Left hindlimb (tissue), 1 donor: ENCODE measurements at regions not wholly inside any gene's neighbourhood (a gene's known extent, or its start where the extent isn't known, plus 50 kb on each side); places are given as distances from the start of the nearest gene placed in this dataset.
"Not testable (repeated sequence)": the region's sequence is repeated elsewhere in the genome, so short reads cannot be mapped to it uniquely, and the experiment has no call there.

Experiments
- DNase-seq: peaks from one replicate; pipeline ENCODE4 v3.0.0-alpha.2; 2018

DNA sequence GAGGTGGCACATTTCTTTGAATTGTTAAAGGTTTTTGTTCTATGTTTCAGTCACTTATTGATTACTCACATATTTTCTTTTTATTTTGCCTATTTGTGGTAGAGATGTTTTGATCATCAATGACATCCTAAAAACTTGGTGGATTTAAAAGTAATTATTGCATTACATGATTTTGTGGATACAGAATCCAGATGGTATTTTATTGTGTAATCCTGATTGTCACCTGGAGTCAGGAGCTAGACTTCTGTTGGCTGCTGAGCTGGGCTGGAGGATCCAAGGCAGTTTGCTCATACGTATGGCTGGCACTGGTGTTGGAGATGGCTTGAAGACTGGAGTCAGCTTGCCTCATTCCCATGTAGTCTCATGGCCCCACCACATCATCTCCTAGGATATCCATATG is 1009.6 kb upstream of the PCDH7 start:
- DNase-seq = no peak

DNA sequence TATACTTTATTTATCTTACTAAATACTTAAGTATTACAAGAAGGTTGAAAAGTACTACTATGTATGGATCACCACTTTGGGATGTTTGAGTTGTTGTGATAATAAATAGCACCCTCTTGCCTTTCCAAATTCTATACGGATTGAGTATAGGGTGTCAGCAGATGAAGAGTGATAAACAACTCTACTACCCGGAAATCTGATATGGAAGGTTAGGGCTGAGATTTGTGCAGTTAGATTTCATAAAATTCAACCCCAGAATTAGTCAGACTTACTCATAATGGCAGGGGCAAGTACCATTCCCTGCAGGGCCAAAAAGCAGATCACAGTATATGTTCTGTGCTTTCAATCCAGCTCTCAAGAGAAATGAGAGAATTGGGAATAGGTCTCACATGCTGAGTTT is 1008.9 kb upstream of the PCDH7 start:
- DNase-seq = no peak

DNA sequence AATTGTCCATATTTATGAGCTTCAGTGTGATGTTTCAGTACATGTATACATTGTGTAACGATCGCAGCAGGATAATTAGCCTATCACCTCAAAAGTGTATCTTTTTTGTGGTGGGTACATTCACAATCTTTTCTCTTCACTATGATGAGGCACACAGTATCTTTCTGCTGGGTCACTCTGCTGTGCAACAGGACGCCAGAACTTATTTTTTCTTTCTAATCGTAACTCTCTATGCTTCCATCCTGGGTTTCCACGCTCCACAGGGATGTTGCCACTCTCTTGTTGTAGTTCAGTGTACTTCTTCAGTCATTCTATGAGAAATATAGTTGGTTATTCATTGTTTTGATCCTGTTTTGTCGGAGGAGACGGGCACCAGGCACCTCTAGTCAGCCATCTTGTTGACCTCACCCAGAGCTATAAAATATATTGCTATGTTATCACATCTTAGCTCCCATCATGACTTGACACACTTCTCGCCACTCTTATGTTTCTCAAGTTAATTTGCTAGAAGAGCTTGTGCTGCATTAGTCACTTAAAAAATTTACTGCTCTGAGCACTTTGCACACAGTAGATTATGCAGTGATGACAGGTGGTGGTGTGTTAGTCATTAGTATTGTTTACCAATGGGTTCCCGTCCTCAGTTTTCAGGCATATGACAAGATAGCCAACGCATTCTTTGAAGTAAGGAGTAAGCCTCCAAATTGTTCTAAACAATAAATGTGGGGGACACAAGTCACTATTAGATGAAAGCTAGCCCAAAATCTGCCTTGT is 1002.7 kb upstream of the PCDH7 start:
- no peak for DNase-seq

DNA sequence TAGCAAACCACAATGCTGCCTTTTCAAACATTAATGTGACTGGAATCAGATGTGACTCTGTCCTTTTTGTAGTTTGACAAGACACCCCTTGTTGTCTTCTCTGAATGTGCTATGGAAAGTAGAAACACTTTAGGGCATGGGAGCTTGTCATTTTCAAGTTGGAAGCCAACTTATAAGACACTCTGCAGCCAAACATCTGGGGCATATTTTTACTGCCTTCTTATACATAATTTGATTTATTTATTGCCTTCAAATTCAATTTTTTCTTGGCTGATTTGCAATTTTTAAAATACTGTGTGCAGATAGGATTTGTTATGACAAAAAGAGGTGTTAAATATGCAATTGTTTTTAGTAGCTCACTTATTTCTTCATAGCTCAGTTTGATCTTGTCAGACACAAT is 1002.0 kb upstream of the PCDH7 start:
- DNase-seq = no peak

DNA sequence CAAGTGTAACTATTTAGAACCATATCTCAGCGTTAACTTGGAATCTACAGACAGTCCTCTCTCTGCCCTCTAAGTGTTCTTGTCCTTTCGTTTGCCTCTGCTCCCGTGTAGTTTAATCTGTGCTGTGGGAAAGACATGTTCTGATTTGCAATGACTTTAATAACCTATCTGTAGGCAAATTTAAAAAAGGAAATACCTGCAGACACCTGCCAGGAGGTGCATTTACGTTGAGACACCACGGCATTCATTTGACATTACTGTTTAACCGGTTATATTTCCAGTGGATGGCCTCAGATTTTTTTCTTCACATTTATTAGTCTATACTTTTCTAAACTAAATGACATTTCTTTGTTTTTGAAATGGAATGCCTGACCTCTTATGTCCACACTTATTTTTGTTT is 997.9 kb upstream of the PCDH7 start:
- no peak for DNase-seq

DNA sequence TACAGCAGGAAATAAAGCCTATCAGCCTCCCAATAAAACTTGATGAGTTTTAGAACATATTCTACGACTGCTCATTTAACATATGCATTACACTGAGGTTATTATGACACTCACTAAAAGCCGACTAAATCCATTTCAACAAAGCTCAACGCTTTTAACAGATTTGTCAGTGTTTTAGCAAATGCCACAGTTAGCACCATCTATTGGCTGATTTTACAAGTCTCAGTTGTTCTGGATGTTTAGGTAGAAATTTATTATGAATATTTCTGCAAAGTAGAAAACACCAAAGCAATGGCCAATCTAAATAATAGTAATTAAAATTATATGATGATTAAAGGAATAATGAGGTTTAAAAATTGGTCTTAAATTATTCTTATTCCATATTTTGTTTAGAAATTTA is 993.2 kb upstream of the PCDH7 start:
- no peak for DNase-seq

DNA sequence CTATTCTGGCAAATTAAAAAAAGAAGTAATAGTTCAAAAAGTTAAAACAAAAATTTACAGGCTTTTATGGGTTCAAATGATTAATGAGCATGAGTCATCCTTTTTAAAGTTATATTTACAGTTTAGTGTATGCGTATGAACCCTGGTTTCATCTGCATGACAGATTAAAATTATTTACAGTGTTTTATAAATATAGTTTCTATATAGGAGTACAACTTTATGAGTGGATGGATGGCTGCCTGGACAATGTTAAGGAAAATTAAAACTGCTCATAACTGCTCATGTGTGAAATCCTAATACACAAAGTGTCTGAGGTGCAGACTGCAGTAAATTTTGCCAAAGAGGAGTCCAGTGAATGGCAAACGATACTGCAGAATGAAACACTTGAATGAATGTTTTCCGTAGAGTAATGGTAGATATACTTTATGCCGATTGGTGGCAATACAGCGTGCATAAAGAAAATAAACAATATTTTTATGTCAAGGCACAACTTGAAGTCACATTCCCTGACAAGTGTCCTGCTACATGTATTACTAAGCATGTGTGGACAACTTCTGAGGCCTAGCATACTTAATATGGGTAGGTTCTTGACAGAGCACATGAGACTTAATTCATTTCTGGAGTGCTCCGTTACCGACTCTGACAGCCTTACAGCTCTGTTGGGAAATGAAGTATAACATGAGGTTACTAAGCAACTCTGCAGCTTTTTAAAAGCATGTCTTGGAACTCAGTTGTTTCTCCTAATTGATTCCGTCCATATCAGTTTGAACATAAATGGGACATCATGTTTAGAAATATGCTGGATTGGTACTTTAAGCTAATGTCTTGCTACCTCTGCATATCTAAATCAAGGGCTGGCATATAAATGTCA is 985.6 kb upstream of the PCDH7 start:
- no peak for DNase-seq

DNA sequence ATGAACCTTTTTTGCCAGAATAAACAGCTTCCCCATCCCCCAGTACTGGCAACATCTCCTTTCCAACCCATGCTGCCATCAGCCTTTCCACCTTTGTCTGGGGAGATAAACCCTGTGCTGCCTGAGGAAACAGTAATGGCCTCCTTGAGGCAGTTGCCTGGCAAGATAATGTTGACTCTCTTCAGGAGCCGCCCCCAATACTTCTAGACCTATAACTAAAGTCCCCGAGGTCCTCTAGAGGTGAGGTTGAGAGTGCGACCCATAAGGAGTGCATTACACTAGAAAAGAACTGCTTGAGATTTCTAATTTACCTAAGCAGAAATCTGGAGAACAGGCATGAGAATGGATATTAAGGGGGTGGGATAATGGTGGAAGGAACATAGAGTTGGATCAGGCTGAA is 963.2 kb upstream of the PCDH7 start:
- no peak for DNase-seq

DNA sequence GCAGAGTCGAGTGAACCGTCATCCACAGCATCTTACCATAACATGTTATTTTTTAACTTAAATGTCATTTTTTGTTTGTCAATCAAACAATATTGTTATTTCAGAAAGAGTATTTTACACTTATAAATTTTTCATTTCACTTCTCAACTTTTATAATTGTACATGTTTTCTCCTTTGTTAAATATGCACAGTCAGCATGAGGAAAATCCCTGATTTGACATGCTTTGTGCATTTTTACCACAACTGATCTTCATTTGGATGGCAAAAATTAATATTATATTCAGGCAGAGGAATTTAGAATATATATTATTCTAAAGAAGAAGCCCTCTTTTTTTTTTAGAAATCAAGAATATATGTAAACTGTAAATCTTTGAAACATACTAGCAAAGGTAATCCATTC is 958.0 kb upstream of the PCDH7 start:
- no peak for DNase-seq

DNA sequence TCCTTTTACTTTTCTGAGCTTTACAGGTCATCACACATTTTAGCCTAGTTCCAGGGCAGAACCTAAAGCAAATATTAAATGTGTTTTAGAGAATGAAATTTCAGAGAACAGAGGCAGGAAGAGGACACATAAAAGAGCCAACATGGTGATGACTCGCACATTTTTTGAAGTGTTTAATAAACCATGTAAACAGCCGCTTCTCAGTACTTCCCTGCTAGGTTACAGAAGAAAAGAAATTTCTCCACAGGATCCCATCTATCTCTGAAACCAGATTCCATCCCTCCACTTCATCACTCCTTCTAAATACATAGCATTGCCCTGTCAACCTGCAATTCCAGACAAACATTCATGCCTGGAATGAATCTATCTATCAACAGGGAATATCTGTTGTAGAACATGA is 949.5 kb upstream of the PCDH7 start:
- DNase-seq = no peak

DNA sequence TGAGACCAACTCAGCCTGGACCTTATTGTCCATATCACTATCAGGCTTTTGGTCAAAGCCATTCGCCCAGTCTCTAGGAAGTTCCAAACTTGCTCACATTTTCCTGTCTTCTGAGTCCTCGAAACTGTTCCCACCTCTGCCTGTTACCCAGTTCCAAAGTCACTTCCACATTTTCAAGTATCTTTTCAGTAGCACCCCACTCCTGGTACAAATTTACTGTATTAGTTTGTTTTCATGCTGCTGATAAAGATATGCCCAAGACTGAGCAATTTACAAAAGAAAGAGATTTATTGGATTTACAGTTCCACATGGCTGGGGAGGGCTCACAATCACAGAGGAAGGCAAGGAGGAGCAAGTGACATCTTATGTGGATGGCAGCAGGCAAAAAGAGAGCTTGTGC is 932.0 kb upstream of the PCDH7 start:
- DNase-seq = not testable (repeated sequence)

DNA sequence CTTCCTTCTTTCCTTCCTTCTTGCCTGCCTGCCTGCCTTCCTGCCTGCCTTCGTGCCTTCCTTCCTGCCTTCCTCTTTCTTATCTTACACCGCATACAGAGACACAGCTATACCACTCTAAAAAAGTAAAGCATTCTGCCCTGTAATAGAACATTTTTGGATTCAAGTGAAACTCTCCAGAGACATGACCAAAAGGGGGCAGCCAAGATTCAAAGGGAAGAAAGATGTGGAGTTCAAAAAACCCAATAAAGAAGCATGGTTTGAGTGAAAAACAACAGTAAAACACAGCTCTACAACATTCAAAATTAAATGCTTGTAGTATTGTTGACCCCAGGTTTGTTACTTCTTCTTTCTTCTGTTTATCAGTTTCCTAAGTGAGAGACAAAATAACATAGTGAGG is 914.9 kb upstream of the PCDH7 start:
- DNase-seq = no peak

DNA sequence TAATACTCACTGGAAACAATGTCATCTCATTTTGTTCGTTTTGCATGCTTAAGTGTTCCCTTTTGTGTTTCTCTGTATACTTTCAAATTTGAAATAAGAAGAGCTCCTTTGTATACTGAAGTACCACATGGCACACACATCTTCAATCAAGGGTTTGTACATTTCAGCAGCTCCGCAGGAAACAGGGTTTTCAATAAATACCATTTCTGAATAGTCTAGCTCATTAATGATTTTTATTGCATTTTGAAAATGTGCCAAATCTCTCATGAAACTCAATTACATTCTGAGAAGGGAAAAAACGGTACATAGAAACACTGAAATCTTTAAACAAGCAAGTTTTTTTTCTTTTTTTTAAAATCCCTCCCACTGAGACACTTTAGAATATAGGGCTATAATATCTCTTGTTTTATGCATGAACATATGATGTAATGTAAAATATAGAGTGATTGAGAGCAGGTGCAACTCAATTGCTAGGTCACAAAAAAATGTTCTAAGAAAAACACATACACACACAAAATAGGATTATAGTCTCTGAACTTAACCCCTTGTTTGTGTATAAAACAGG is 914.2 kb upstream of the PCDH7 start:
- DNase-seq = no peak

DNA sequence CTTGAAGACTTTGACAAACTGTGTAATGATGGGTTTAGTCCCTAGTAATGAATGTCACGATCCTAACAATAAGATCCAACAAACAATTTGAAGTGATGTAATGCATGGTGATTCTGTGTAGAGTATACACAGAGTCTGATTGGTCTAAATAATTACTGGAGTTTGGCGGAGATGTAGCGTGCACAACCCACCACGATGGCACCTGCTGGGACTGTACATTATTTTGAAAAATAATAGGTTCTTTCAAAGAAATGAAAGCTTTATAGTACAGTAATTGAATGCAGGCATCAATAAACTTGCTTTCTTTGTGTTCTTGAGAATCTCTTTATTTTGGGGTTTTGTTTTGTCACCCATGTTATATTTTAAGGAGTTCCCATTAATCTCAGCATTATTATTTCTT is 902.2 kb upstream of the PCDH7 start:
- DNase-seq = no peak

DNA sequence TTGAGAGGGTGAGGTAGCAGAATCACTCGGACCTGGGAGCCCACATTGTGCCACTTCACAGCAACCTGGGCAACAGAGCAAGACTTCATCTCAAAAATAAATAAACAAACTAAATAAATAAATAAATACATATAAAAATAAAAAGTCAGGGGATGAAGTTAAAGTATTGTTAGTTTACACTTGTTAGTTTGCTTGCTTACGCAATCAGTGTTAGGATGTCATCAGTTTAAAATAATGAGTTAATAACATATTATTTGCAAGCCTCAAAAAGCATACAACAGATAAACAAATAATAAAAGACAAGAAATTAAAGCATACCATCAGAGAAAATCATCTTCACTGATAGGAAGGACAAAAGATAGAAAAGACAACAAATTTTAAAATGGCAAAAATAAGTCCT is 891.1 kb upstream of the PCDH7 start:
- no peak for DNase-seq

DNA sequence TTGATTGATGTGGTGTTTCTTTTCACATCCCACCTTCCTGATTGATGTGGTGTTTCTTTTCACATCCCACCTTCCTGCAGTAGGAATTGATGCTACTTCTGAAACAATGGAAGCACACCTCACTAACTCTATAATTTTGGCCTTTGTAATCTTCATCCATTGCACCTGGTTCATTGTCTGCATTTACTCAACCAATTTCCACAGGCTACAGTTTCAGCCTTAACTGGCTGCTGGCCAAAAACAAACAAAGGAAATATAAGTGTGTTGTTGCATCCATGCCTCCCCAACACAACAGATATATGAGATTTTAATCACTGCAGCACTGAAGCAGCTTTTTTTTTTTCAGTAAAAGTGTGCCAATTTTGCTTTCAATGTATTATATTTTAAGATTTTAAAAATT is 867.6 kb upstream of the PCDH7 start:
- DNase-seq = no peak

DNA sequence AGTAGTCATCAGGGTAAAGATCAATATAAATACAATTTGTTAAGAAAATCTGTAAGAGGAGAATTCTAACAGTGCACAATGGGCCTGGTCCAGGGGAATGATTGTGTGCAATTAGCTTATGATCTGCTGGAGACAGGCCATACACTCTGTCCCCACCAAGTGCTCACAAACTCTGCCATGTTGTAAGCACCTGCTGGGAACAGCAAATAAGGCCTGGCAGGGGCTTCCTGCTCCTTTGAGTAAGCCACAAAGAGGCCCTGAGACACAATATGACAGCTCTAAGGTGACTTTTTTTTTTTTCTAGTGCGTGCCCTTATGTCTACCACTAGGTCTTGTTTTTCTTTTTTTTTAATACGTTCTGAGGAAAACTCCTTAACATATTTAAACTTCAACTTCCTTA is 866.3 kb upstream of the PCDH7 start:
- DNase-seq = no peak

DNA sequence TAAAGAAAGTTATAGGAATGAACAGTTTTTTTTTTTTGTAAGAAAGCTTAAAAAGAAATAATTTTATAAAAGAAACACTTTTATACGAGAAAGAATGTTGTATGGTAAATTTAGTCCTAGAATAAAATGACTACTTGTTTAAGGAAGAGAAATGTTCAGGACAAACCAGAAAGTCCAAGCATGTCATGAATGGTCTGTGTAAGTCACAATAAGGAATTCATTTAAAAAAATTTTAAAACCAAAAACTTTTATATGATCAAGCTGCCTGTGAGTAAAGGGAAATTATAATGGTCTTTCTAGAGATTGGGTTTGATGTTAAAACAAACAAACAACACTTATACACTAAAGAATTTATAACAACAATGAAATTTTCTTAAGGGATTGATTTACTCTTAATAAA is 858.9 kb upstream of the PCDH7 start:
- DNase-seq = no peak

DNA sequence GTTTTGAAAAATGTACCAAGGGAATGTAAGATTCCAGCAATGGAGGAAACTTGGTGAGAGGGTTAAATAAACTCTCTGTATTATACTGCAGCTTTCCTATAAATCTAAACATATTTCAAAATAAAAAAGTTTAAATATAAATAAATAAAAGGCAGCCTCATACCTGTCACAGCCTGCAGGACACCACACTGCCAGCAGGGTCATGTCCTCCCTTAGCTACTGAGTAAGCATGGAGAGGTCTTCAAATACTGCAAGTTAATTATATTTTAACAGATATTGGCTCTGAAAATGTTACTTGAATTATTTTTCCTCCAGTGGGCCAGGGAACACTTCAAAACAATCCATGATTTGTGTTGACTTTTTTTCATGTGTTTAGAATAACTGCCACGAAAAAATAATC is 852.8 kb upstream of the PCDH7 start:
- no peak for DNase-seq

DNA sequence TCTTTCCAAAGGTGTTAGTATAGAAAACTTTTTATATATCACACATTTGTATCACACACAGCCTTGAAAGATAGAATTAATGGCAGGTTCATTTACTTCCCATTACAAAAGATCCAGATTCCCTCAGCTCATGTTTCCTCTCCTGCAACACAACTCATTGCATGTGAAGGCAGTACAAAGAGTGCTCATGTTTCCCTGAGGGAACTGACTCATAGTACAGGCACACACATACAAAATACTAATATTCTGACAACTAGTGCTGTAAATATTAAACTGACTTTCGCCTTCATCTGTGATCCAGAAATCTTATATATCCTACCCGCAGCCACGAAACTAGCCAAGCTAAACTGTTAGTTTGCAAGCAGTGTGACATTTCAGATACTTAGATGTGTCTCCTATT is 819.8 kb upstream of the PCDH7 start:
- DNase-seq = no peak

DNA sequence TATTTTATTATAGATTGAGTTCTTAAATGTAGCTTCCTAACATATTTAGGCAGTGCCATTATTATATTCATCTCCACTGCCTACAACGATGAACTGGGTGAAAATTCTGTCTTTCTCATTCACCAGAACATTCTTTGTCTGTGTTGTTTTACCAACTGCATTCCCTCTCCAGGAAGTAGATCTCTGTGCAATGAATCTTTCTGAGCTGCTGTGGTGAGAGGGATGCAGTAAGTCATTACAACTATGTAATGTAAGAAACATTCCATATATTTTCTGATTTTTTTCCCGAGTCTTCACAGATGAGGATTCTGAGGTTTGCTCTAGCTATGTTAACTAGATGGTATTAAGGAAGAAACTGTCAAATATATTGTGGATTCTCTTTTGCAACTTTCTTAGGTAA is 811.9 kb upstream of the PCDH7 start:
- no peak for DNase-seq

DNA sequence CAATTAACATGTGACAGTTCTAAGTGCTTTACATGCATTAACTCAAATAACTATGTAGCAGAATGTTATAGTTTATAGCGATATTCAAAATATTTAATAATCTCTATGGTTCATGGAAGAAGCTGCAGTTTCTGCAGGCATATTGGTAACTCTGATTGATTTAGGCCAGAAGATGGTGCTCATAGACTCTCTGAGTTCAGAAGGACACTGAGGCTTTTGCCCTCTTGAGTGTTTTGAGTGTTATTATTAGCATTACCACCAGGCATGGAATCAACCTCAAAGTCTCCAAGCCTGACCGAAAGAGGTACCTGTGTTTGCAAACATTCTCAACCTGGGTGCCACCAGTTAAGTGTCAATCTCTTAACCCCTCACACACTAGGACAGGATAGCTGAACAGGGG is 792.3 kb upstream of the PCDH7 start:
- DNase-seq = no peak

DNA sequence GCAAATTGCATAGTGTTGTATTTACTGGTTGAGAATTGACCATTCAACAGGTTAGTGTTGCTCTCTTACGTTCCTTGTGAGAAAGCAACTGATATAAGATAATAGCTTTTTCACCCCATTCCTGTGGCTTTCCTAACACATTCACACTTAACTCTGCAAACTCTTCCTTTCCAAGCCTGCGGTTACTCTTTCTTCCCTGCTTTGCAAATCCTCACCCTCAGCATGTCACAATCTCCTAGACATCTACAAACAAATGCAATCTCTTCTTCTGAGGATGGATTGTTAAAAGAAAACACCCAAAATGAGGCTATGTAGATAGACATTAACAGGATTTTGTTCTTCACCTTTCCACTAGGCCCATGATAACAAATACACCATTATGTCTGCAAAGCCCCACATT is 771.7 kb upstream of the PCDH7 start:
- no peak for DNase-seq

DNA sequence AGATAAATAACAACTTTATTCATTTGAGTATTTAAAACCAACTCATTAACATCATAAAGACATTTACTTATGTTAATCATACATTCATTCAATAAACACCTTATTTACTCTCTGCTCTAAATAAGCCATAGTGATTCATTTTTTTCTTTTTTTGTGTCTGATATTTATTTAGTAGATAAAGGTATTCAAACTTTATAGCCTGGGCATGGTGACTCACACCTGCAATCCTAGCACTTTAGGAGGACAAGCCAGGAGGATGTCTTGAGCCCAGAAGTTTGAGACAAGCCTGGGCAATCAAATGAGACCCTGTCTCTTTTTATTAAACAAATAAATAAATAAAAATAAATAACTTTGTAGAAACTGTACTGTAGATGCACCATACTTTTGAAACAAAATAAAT is 771.3 kb upstream of the PCDH7 start:
- no peak for DNase-seq
